H1 (cell line): ENCODE measurements at regions not wholly inside any gene's neighbourhood (a gene's known extent, or its start where the extent isn't known, plus 50 kb on each side); places are given as distances from the start of the nearest gene placed in this dataset.

Experiments used
- BRCA1 ChIP-seq: IDR thresholded peaks from 2 replicates; pipeline ENCODE4 v1.6.1; 2012; ENCODE audit warnings: low read depth, low read length, improper control_type of control experiment
- TF ChIP-seq, protein P1 (sequence below): fragments of 300-600 bp; sonication (generic); IDR thresholded peaks from 2 replicates; pipeline ENCODE4 v1.7.1; 2012; ENCODE audit warnings: low read length, moderate library complexity, mild to moderate bottlenecking, inconsistent platforms; ENCODE audit not compliant: insufficient replicate concordance

DNA sequence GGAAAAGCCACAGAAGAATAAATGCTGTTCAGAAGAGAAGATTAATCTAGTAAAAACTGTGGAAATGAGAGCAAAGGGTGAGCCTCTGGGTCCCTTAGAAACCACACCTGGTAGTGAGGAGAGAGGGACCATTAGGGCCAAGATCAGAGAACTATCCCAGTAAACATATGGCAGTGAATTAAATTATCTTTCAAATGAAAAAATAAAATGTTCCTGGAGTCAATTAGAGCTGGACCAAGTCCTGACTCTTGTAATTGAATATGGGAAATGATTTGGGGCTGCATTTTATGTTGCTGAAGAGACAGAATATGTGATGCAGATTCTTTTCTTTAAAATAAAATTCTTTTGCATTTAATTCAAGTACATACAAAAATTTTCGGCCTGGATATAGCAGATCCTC lies 62.2 kb upstream of the PAX3 start (continued):
- TF ChIP-seq, protein P1, sequence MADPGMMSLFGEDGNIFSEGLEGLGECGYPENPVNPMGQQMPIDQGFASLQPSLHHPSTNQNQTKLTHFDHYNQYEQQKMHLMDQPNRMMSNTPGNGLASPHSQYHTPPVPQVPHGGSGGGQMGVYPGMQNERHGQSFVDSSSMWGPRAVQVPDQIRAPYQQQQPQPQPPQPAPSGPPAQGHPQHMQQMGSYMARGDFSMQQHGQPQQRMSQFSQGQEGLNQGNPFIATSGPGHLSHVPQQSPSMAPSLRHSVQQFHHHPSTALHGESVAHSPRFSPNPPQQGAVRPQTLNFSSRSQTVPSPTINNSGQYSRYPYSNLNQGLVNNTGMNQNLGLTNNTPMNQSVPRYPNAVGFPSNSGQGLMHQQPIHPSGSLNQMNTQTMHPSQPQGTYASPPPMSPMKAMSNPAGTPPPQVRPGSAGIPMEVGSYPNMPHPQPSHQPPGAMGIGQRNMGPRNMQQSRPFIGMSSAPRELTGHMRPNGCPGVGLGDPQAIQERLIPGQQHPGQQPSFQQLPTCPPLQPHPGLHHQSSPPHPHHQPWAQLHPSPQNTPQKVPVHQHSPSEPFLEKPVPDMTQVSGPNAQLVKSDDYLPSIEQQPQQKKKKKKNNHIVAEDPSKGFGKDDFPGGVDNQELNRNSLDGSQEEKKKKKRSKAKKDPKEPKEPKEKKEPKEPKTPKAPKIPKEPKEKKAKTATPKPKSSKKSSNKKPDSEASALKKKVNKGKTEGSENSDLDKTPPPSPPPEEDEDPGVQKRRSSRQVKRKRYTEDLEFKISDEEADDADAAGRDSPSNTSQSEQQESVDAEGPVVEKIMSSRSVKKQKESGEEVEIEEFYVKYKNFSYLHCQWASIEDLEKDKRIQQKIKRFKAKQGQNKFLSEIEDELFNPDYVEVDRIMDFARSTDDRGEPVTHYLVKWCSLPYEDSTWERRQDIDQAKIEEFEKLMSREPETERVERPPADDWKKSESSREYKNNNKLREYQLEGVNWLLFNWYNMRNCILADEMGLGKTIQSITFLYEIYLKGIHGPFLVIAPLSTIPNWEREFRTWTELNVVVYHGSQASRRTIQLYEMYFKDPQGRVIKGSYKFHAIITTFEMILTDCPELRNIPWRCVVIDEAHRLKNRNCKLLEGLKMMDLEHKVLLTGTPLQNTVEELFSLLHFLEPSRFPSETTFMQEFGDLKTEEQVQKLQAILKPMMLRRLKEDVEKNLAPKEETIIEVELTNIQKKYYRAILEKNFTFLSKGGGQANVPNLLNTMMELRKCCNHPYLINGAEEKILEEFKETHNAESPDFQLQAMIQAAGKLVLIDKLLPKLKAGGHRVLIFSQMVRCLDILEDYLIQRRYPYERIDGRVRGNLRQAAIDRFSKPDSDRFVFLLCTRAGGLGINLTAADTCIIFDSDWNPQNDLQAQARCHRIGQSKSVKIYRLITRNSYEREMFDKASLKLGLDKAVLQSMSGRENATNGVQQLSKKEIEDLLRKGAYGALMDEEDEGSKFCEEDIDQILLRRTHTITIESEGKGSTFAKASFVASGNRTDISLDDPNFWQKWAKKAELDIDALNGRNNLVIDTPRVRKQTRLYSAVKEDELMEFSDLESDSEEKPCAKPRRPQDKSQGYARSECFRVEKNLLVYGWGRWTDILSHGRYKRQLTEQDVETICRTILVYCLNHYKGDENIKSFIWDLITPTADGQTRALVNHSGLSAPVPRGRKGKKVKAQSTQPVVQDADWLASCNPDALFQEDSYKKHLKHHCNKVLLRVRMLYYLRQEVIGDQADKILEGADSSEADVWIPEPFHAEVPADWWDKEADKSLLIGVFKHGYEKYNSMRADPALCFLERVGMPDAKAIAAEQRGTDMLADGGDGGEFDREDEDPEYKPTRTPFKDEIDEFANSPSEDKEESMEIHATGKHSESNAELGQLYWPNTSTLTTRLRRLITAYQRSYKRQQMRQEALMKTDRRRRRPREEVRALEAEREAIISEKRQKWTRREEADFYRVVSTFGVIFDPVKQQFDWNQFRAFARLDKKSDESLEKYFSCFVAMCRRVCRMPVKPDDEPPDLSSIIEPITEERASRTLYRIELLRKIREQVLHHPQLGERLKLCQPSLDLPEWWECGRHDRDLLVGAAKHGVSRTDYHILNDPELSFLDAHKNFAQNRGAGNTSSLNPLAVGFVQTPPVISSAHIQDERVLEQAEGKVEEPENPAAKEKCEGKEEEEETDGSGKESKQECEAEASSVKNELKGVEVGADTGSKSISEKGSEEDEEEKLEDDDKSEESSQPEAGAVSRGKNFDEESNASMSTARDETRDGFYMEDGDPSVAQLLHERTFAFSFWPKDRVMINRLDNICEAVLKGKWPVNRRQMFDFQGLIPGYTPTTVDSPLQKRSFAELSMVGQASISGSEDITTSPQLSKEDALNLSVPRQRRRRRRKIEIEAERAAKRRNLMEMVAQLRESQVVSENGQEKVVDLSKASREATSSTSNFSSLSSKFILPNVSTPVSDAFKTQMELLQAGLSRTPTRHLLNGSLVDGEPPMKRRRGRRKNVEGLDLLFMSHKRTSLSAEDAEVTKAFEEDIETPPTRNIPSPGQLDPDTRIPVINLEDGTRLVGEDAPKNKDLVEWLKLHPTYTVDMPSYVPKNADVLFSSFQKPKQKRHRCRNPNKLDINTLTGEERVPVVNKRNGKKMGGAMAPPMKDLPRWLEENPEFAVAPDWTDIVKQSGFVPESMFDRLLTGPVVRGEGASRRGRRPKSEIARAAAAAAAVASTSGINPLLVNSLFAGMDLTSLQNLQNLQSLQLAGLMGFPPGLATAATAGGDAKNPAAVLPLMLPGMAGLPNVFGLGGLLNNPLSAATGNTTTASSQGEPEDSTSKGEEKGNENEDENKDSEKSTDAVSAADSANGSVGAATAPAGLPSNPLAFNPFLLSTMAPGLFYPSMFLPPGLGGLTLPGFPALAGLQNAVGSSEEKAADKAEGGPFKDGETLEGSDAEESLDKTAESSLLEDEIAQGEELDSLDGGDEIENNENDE, result no peak
- no peak for TF ChIP-seq BRCA1
